DMS114 treated with DMSO at 0.1 percent for 48 hours (cell line): ENCODE measurements at regions not wholly inside any gene's neighbourhood (a gene's known extent, or its start where the extent isn't known, plus 50 kb on each side); places are given as distances from the start of the nearest gene placed in this dataset.
"Not testable (repeated sequence)": the region's sequence is repeated elsewhere in the genome, so short reads cannot be mapped to it uniquely, and the experiment has no call there.

ENCODE experiments used
- DNase-seq: peaks from one replicate; lab custom pipeline; 2025; ENCODE audit not compliant: unreplicated experiment; lab: John Stamatoyannopoulos, UW

- DNase-seq, result no peak
These were observed 1063.9 kb upstream of the CITED2 start for GRCh38 chr6:140438346-140438735.

- peak; percentile 30 for DNase-seq
These were observed 1063.3 kb upstream of the CITED2 start for GRCh38 chr6:140437619-140438345.

GRCh38 chr6:140436023-140436811 is 1061.8 kb upstream of the CITED2 start:
- DNase-seq, result no peak

GRCh38 chr6:140434761-140435160 is 1060.3 kb upstream of the CITED2 start:
- no peak for DNase-seq

GRCh38 chr6:140433072-140433471 is 1058.6 kb upstream of the CITED2 start:
- no peak for DNase-seq

- no peak for DNase-seq
These were observed 1053.4 kb upstream of the CITED2 start for GRCh38 chr6:140427842-140428241.

- no peak for DNase-seq
These were observed 1040.6 kb upstream of the CITED2 start for GRCh38 chr6:140414966-140415620.

GRCh38 chr6:140403020-140403419 is 1028.6 kb upstream of the CITED2 start:
- no peak for DNase-seq

GRCh38 chr6:140401761-140402160 is 1027.3 kb upstream of the CITED2 start:
- no peak for DNase-seq

- no peak for DNase-seq
These were observed 1023.6 kb upstream of the CITED2 start for GRCh38 chr6:140398076-140398475.

- no peak for DNase-seq
These were observed 1022.7 kb upstream of the CITED2 start for GRCh38 chr6:140397106-140397505.

- DNase-seq, result no peak
These were observed 1019.5 kb upstream of the CITED2 start for GRCh38 chr6:140393665-140394540.

- no peak for DNase-seq
These were observed 1014.4 kb upstream of the CITED2 start for GRCh38 chr6:140388815-140389214.

GRCh38 chr6:140388192-140388802 is 1013.8 kb upstream of the CITED2 start:
- DNase-seq, result no peak

GRCh38 chr6:140385679-140386078 is 1011.2 kb upstream of the CITED2 start:
- DNase-seq, result no peak

- DNase-seq, result no peak
These were observed 1007.9 kb upstream of the CITED2 start for GRCh38 chr6:140382355-140382754.

GRCh38 chr6:140380427-140381218 is 1006.2 kb upstream of the CITED2 start:
- DNase-seq, result no peak

GRCh38 chr6:140379919-140380318 is 1005.5 kb upstream of the CITED2 start:
- no peak for DNase-seq

- DNase-seq, result no peak
These were observed 1001.8 kb upstream of the CITED2 start for GRCh38 chr6:140376209-140376608.

- not testable (repeated sequence) for DNase-seq
These were observed 999.3 kb upstream of the CITED2 start for GRCh38 chr6:140373728-140374127.
